Uterus (tissue), 2 donors: ENCODE measurements at regions not wholly inside any gene's neighbourhood (a gene's known extent, or its start where the extent isn't known, plus 50 kb on each side); places are given as distances from the start of the nearest gene placed in this dataset.

Experiments used
- CTCF ChIP-seq, 4 experiments: fragments of 200-600 bp in 2 of 4; fragments of 450-650 bp in 2 of 4; sonication (generic) in 2 of 4; IDR thresholded peaks; one replicate each; pipeline ENCODE4 v1.5.1; 2016 to 2019; ENCODE audit warnings: antibody characterized with exemption in 4 of 4, mild to moderate bottlenecking in 2 of 4, moderate library complexity in 1 of 4
- POLR2A ChIP-seq, 2 donors: fragments of 450-650 bp; IDR thresholded peaks; one replicate each; pipeline ENCODE4 v1.6.1; 2016; ENCODE audit warnings: antibody characterized with exemption in 2 of 2, mild to moderate bottlenecking in 1 of 2, moderate library complexity in 1 of 2

- no peak for TF ChIP-seq CTCF (IDR thresholded peaks at IDR 0.05)
- no peak for TF ChIP-seq POLR2A (IDR thresholded peaks at IDR 0.05)
These were observed 117.6 kb upstream of the SPATA13 start for GRCh38 chr13:24042710-24043440.
